Vagina (tissue), 2 donors: ENCODE measurements at regions not wholly inside any gene's neighbourhood (a gene's known extent, or its start where the extent isn't known, plus 50 kb on each side); places are given as distances from the start of the nearest gene placed in this dataset.

ENCODE experiments used
- DNase-seq, 2 donors: peaks; one replicate each; pipeline ENCODE4 v3.0.0-alpha.2; 2017; ENCODE audit errors: extremely low spot score in 2 of 2
- H3K27ac ChIP-seq: fragments of 200-600 bp; sonication (generic); one replicate; pipeline ENCODE4 v1.5.1; 2019
- H3K27me3 ChIP-seq: fragments of 200-600 bp; sonication (generic); one replicate; pipeline ENCODE4 v1.5.1; 2019
- H3K36me3 ChIP-seq, 2 donors: fragments of 200-600 bp; sonication (generic); one replicate each; pipeline ENCODE4 v1.5.1; 2017 to 2019
- H3K4me1 ChIP-seq: fragments of 200-600 bp; sonication (generic); one replicate; pipeline ENCODE4 v1.5.1; 2019
- H3K4me3 ChIP-seq, 2 donors: fragments of 200-600 bp; sonication (generic); 1 replicate in 1 of 2; 2 replicates in 1 of 2; pipeline ENCODE4 v1.5.1; 2016 to 2019
- H3K9me3 ChIP-seq: fragments of 200-600 bp; sonication (generic); one replicate; pipeline ENCODE4 v1.5.1; 2019
- CTCF ChIP-seq, 3 experiments: fragments of 450-650 bp in 2 of 3; fragments of 200-600 bp in 1 of 3; sonication (generic) in 1 of 3; IDR thresholded peaks; one replicate each; pipeline ENCODE4 v1.5.1; 2017 to 2019; ENCODE audit warnings: antibody characterized with exemption in 3 of 3, mild to moderate bottlenecking in 2 of 3, moderate library complexity in 2 of 3
- POLR2A ChIP-seq, 2 donors: fragments of 450-650 bp; IDR thresholded peaks; one replicate each; pipeline ENCODE4 v1.6.1; 2017; ENCODE audit warnings: antibody characterized with exemption in 2 of 2, mild to moderate bottlenecking in 2 of 2, moderate library complexity in 2 of 2
- POLR2AphosphoS5 ChIP-seq, 2 donors: sonication (generic); formaldehyde crosslinking; IDR thresholded peaks; one replicate each; pipeline ENCODE4 v1.9.0; 2017; ENCODE audit warnings: antibody characterized with exemption in 2 of 2, mild to moderate bottlenecking in 2 of 2, low read depth in 1 of 2; ENCODE audit not compliant: insufficient read depth in 1 of 2
- intact Hi-C: fragments of 100-400 bp; cut with DNase I; formaldehyde crosslinking; loops from one replicate; pipeline ENCODE4 v1.15.1; 2023

DNA sequence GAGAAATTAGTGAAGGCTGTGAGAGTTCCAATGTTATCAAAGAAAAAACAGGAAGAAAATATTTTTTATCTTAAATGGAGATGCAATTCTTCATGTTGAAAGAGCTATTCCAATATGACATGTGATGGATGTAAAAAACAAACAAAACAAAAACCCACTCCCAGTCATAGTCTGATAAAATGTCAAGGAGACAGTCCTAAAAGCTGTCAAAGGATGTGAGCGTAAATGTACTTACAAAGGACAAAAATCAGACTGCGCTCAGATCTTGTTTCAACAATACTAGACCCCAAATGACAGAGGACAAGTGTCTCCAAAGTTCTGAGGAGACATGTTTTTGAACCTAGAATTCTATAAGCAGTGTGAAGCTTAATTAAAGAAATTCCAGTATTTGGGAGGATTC, 265.8 kb downstream of the PLPP3 start:
- no peaks in the 10 kb centered on the region for H3K9me3 ChIP-seq
- no peaks in the 10 kb centered on the region for H3K27me3 ChIP-seq
- H3K4me1 ChIP-seq: no peaks in the 10 kb centered on the region
- H3K27ac ChIP-seq: no peak overlapping the region
- no peaks in the 10 kb centered on the region for H3K36me3 ChIP-seq
- intact Hi-C loops: no loop called here
- no peak overlapping the region for H3K4me3 ChIP-seq
- DNase-seq: no peak
- no peak for TF ChIP-seq POLR2AphosphoS5 (IDR thresholded peaks at IDR 0.05; ENCODE audit: insufficient read depth in 1 of 2, low read depth in 1 of 2)
- no peak for TF ChIP-seq CTCF (IDR thresholded peaks at IDR 0.05)
- TF ChIP-seq POLR2A (IDR thresholded peaks at IDR 0.05): no peak

- DNase-seq: no peak
- intact Hi-C loops: no loop called here
- Histone ChIP-seq H3K4me1 (no peaks in the 10 kb centered on the region), H3K9me3 (no peaks in the 10 kb centered on the region), H3K36me3 (no peaks in the 10 kb centered on the region), H3K27ac (no peak overlapping the region), H3K27me3 (no peaks in the 10 kb centered on the region), H3K4me3 (no peak overlapping the region)
- TF ChIP-seq POLR2AphosphoS5 (IDR thresholded peaks at IDR 0.05; ENCODE audit: insufficient read depth in 1 of 2, low read depth in 1 of 2) (no peak), POLR2A (IDR thresholded peaks at IDR 0.05) (no peak), CTCF (IDR thresholded peaks at IDR 0.05) (no peak)
Observed at GRCh38 chr1:56311766-56312165, 267.6 kb downstream of the PLPP3 start.

DNA sequence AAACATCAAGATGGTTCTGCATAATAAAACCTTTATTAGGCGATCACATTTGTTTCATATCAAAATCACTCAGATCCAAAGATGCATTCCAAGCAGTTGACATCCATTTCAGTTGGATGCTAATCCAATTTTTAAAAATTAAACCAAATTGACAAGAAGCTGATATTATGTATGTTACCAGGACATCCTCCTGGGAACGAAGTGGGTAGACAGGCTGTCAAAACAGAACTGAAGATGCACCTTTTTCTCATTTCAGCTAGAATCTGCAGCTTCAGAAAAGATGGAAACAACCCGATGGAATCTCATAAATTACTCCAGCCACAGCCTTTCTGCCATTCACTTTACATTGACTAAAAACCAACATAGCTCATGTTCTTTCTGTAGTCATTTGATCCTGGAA, 268.4 kb downstream of the PLPP3 start:
- Histone ChIP-seq H3K4me3 (no peak overlapping the region), H3K27ac (no peak overlapping the region), H3K27me3 (no peaks in the 10 kb centered on the region), H3K9me3 (no peaks in the 10 kb centered on the region), H3K4me1 (no peaks in the 10 kb centered on the region), H3K36me3 (no peaks in the 10 kb centered on the region)
- TF ChIP-seq CTCF (IDR thresholded peaks at IDR 0.05) (no peak), POLR2AphosphoS5 (IDR thresholded peaks at IDR 0.05; ENCODE audit: insufficient read depth in 1 of 2, low read depth in 1 of 2) (no peak), POLR2A (IDR thresholded peaks at IDR 0.05) (no peak)
- no peak for DNase-seq
- intact Hi-C loops: no loop called here

GRCh38 chr1:56309065-56309464, 270.3 kb downstream of the PLPP3 start:
- Histone ChIP-seq H3K4me3 (no peak overlapping the region), H3K4me1 (no peaks in the 10 kb centered on the region), H3K27ac (no peak overlapping the region), H3K36me3 (no peaks in the 10 kb centered on the region), H3K27me3 (no peaks in the 10 kb centered on the region), H3K9me3 (no peaks in the 10 kb centered on the region)
- TF ChIP-seq POLR2A (IDR thresholded peaks at IDR 0.05) (no peak), CTCF (IDR thresholded peaks at IDR 0.05) (no peak), POLR2AphosphoS5 (IDR thresholded peaks at IDR 0.05; ENCODE audit: insufficient read depth in 1 of 2, low read depth in 1 of 2) (no peak)
- DNase-seq: no peak
- intact Hi-C loops: no loop called here

DNA sequence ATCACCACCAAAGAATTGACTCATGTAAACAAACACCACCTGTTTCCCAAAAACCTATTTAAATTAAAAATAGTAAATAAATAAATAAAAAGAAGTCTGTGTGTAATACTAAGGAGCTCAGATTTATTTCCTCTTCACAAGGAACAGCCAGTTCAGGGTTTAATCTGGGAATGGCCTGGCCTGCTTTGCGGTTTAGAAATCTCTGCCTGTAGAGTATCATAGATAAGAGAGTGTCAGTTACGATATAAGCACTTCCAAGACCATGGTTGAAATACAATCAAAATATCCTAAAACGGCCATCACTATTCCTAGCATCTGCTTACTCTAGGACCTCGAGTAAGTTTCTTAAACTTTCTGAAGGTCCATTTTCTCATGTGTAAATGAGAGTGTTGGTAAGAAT, 274.4 kb downstream of the PLPP3 start:
- no peaks in the 10 kb centered on the region for H3K9me3 ChIP-seq
- peak in 1 of 2 donors; percentile 12 for DNase-seq
- H3K36me3 ChIP-seq: no peaks in the 10 kb centered on the region
- H3K4me3 ChIP-seq: no peak overlapping the region
- intact Hi-C loops: no loop called here
- H3K27ac ChIP-seq: no peak overlapping the region
- no peaks in the 10 kb centered on the region for H3K4me1 ChIP-seq
- TF ChIP-seq POLR2A (IDR thresholded peaks at IDR 0.05): no peak
- no peak for TF ChIP-seq CTCF (IDR thresholded peaks at IDR 0.05)
- no peak for TF ChIP-seq POLR2AphosphoS5 (IDR thresholded peaks at IDR 0.05; ENCODE audit: insufficient read depth in 1 of 2, low read depth in 1 of 2)
- no peaks in the 10 kb centered on the region for H3K27me3 ChIP-seq
